ENCODE measurements at regions not wholly inside any gene's neighbourhood (a gene's known extent, or its start where the extent isn't known, plus 50 kb on each side); places are given as distances from the start of the nearest gene placed in this dataset.
"Not testable (repeated sequence)": the region's sequence is repeated elsewhere in the genome, so short reads cannot be mapped to it uniquely, and the experiment has no call there.

DNA sequence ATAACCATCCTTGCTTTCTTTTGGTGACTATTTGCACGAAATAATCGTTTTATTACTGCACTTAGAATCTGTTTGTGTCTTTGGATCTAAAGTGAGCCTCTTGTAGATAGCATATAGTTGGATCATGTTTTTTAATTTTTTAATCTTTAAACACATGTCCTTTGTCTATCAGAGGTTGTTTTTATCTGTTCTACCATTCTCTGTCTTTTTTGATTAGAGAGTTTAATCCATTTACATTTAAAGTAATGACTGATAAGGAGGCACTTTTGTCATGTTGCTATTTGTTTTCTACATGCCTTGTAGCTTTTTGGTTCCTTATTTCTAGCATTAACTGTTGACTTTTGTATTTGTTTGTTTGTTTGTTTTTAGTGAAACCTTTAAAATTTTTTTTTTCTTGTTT is 506.2 kb upstream of the RGS6 start:
- Histone ChIP-seq H3K9me3 (ENCODE audit: control insufficient read depth in 1 of 2, low read length in 2 of 2) (no peaks in the 10 kb centered on the region), H3K27ac (ENCODE audit: low read depth, low read length) (no peak overlapping the region), H3K27me3 (ENCODE audit: insufficient read depth, low read length) (no peaks in the 10 kb centered on the region), H3K4me1 (ENCODE audit: insufficient read depth, low read length) (no peaks in the 10 kb centered on the region), H3K4me3 (ENCODE audit: low read length in 2 of 2) (no peak overlapping the region), H3K36me3 (ENCODE audit: insufficient read depth, low read length) (no peaks in the 10 kb centered on the region)
- CTCF ChIA-PET (ENCODE audit: partially characterized antibody): no interaction called here
- POLR2A ChIA-PET (ENCODE audit: partially characterized antibody): no interaction called here
- intact Hi-C loops (cut with micrococcal nuclease): no loop called here
- Mint-ChIP-seq H3K27me3 (no peaks in the 10 kb centered on the region), H3K4me1 (peaks cover 3 to 15% (median 9%) of the 10 kb centered on the region in 4 donors), H3K36me3 (peaks cover 51 to 53% of the 10 kb centered on the region in 2 donors), H3K9me3 (peaks cover 0 to 37% (median 30%) of the 10 kb centered on the region in 8 donors), H3K4me3 (no peak overlapping the region), H3K27ac (no peak overlapping the region)
- DNase-seq: no peak

DNA sequence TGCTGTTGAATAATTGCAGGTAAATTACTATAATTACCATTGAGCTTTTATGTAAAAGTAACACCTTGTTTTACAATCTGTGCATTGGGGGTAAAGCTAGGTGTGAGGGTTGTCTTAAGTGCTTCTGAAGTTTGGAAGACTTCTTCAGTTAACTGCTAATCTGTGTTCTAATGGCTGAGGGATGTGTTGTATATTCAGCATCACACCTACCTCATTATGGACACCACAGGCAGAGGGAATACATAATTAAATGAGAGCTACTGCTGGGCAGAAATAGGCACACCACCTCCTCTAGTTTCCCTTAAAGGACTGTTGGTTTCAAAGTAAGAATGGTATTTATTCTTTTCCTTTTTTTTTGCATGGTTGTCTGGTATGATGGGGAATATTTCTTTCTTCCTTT is 502.3 kb upstream of the RGS6 start:
- H3K27me3 ChIP-seq (ENCODE audit: insufficient read depth, low read length): no peaks in the 10 kb centered on the region
- no peaks in the 10 kb centered on the region for H3K27me3 Mint-ChIP-seq

DNA sequence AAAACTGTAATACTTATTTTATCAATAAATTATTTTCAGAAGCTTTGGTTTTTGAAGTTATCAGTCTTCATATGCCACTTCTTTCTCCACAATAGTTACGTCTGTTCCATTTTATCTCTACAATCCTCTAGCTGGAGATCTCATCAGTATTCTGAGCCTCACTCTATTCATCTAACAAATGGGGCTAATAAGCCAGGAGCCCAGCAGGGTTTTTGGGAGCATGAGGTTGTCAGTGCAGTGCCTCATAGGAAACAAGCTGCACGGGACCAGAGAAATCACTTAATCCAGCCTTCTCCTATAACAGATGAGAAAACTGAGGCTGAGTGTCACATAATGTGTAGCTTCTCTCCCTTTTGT is 501.9 kb upstream of the RGS6 start:
- ChIA-PET POLR2A (ENCODE audit: partially characterized antibody) (interaction anchor here (0.6 kb wide), 1 partner anchor 38 kb away, joined by 3 read pairs; no protein-coding TSS in a partner anchor), CTCF (ENCODE audit: partially characterized antibody) (interaction anchor here (1.1 kb wide), 1 partner anchor 19 kb away, joined by 3 read pairs; no protein-coding TSS in a partner anchor)
- H3K27ac Mint-ChIP-seq: no peak overlapping the region
- peaks cover 16 to 25% (median 19%) of the 10 kb centered on the region in 4 donors for H3K4me1 Mint-ChIP-seq
- H3K9me3 Mint-ChIP-seq: peaks cover 0 to 30% (median 15%) of the 10 kb centered on the region in 8 donors
- peaks cover 7% of the 10 kb centered on the region for H3K4me1 ChIP-seq (ENCODE audit: insufficient read depth, low read length)
- no peaks in the 10 kb centered on the region for H3K27me3 ChIP-seq (ENCODE audit: insufficient read depth, low read length)
- H3K36me3 Mint-ChIP-seq: peaks cover 29 to 33% of the 10 kb centered on the region in 2 donors
- no peak overlapping the region for H3K4me3 ChIP-seq (ENCODE audit: low read length in 2 of 2)
- no peaks in the 10 kb centered on the region for H3K27me3 Mint-ChIP-seq
- H3K36me3 ChIP-seq (ENCODE audit: insufficient read depth, low read length): no peaks in the 10 kb centered on the region
- H3K27ac ChIP-seq (ENCODE audit: low read depth, low read length): no peak overlapping the region
- intact Hi-C loops (cut with micrococcal nuclease): no loop called here
- no peak overlapping the region for H3K4me3 Mint-ChIP-seq
- DNase-seq: no peak
- no peaks in the 10 kb centered on the region for H3K9me3 ChIP-seq (ENCODE audit: control insufficient read depth in 1 of 2, low read length in 2 of 2)

More for the DNA sequence above, 502.3 kb upstream of the RGS6 start:
- Histone ChIP-seq H3K4me1 (ENCODE audit: insufficient read depth, low read length) (peaks cover 7% of the 10 kb centered on the region), H3K27ac (ENCODE audit: low read depth, low read length) (no peak overlapping the region), H3K36me3 (ENCODE audit: insufficient read depth, low read length) (no peaks in the 10 kb centered on the region), H3K4me3 (ENCODE audit: low read length in 2 of 2) (no peak overlapping the region), H3K9me3 (ENCODE audit: control insufficient read depth in 1 of 2, low read length in 2 of 2) (no peaks in the 10 kb centered on the region)
- peaks cover 0 to 30% (median 19%) of the 10 kb centered on the region in 8 donors for H3K9me3 Mint-ChIP-seq
- ChIA-PET CTCF (ENCODE audit: partially characterized antibody) (interaction anchor here (1.1 kb wide), 1 partner anchor 20 kb away, joined by 3 read pairs; no protein-coding TSS in a partner anchor), POLR2A (ENCODE audit: partially characterized antibody) (interaction anchor here (0.6 kb wide), 1 partner anchor 39 kb away, joined by 3 read pairs; no protein-coding TSS in a partner anchor)
- intact Hi-C loops (cut with micrococcal nuclease): no loop called here
- peaks cover 29 to 36% of the 10 kb centered on the region in 2 donors for H3K36me3 Mint-ChIP-seq
- no peak overlapping the region for H3K27ac Mint-ChIP-seq
- no peak overlapping the region for H3K4me3 Mint-ChIP-seq
- DNase-seq: no peak
- peaks cover 16 to 29% (median 19%) of the 10 kb centered on the region in 4 donors for H3K4me1 Mint-ChIP-seq

DNA sequence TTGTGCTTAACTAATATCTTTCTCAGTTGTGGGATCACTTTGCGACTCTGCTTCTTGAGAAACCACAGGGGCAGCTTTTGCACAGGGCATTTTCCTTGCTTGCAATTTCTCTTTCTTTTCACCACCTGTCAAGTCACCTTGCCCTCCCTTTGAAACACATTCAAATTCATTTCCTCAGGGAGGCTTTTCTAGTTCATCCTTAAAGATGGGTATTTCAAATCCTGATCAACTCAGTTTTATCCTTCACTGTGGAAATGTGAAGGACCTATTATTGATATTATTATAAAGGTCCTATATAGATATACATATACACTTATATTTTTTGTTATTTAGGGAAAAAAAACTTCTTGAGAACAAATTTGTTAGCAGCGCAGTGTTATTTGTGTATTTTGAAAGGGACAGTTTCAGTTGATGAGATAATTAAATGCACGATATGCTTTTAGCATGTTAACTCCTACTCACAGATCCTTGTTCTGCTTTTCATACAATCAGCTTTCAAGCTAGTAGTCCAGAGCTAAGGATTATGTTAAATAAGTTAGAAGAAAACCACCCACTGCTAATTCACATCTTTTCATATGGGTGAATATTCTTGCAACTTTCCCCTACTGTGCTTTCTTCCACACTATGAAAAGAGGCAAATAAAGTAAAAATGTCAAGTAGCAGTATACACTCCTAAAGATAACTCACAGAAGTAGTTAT is 501.4 kb upstream of the RGS6 start:
- Histone ChIP-seq H3K9me3 (ENCODE audit: control insufficient read depth in 1 of 2, low read length in 2 of 2) (no peaks in the 10 kb centered on the region), H3K4me3 (ENCODE audit: low read length in 2 of 2) (no peak overlapping the region), H3K4me1 (ENCODE audit: insufficient read depth, low read length) (peaks cover 7% of the 10 kb centered on the region), H3K27ac (ENCODE audit: low read depth, low read length) (no peak overlapping the region), H3K36me3 (ENCODE audit: insufficient read depth, low read length) (no peaks in the 10 kb centered on the region), H3K27me3 (ENCODE audit: insufficient read depth, low read length) (no peaks in the 10 kb centered on the region)
- Mint-ChIP-seq H3K4me3 (no peak overlapping the region), H3K36me3 (peaks cover 27 to 33% of the 10 kb centered on the region in 2 donors), H3K27ac (peak overlapping the region in 1 of 7 donors; percentile 19), H3K9me3 (peaks cover 0 to 24% (median 12%) of the 10 kb centered on the region in 8 donors), H3K27me3 (no peaks in the 10 kb centered on the region), H3K4me1 (peaks cover 16 to 23% (median 19%) of the 10 kb centered on the region in 4 donors)
- DNase-seq: no peak
- CTCF ChIA-PET (ENCODE audit: partially characterized antibody): interaction anchor here (1.1 kb wide), 1 partner anchor 19 kb away, joined by 3 read pairs; no protein-coding TSS in a partner anchor
- POLR2A ChIA-PET (ENCODE audit: partially characterized antibody): interaction anchor here (0.6 kb wide), 1 partner anchor 38 kb away, joined by 3 read pairs; no protein-coding TSS in a partner anchor
- intact Hi-C loops (cut with micrococcal nuclease): no loop called here

DNA sequence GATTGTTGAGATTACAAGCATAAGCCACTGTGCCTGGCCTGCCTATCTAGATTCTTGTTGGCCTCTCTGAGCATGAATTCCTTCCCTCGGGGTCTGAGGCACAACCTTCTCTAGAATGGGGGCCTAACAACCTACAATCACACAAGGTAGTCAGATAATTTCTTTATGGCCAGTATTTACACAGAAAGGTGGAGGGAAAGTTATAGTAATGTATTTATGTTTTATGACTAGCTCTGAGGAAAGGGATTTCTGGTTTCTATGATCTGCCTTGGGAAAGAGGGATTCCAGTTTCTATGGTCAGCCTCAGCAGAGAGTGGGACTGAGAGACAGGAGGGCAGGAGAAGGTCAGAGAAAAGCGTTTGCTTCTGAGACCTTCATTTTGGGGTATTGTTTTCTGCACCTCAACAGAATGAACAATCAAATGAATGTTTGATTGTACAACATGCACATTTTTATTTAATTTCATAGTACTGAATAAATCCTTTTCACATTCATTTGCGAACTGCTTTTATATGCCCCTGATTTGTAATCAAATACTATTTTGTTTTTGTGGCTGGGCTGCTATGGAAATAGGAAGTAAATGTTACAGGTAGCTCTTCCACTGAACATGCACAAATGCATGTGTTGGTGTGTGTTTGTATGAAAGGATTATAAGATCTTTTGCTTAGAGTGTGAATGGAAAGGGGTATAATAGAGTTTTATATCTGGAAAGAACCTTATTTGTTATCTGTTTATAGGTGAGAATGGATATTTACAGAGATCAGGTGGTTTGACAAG is 499.7 kb upstream of the RGS6 start:
- peak overlapping the region in 3 of 7 donors; percentile 14 to 69 (median 65) for H3K27ac Mint-ChIP-seq

DNA sequence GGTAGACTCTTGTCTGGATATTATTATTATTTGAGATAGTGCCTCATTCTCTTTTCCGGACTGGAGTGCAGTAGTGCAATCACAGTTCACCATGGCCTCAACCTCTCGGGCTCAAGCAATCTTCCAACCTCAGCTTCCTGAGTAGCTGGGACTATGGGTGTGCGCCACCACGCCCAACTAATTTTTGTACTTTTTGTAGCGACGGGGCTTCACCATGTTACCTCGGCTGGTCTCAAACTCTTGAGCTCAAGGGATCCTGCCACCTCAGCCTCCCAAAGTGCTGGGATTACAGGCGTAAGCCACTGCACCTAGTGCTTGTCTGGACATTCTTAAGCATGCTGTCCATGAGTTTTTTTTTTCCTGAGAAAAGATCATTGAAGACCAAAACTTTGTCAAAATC is 498.9 kb upstream of the RGS6 start:
- POLR2A ChIA-PET (ENCODE audit: partially characterized antibody): no interaction called here
- peaks cover 12 to 24% of the 10 kb centered on the region in 2 donors for H3K36me3 Mint-ChIP-seq
- no peak overlapping the region for H3K27ac ChIP-seq (ENCODE audit: low read depth, low read length)

More for the DNA sequence above, 499.7 kb upstream of the RGS6 start:
- Histone ChIP-seq H3K9me3 (ENCODE audit: control insufficient read depth in 1 of 2, low read length in 2 of 2) (no peaks in the 10 kb centered on the region), H3K36me3 (ENCODE audit: insufficient read depth, low read length) (no peaks in the 10 kb centered on the region), H3K4me3 (ENCODE audit: low read length in 2 of 2) (no peak overlapping the region), H3K27me3 (ENCODE audit: insufficient read depth, low read length) (no peaks in the 10 kb centered on the region), H3K27ac (ENCODE audit: low read depth, low read length) (no peak overlapping the region), H3K4me1 (ENCODE audit: insufficient read depth, low read length) (peaks cover 9% of the 10 kb centered on the region)
- Mint-ChIP-seq H3K4me3 (no peak overlapping the region), H3K27me3 (no peaks in the 10 kb centered on the region), H3K4me1 (peaks cover 15 to 23% (median 20%) of the 10 kb centered on the region in 4 donors), H3K36me3 (peaks cover 14 to 25% of the 10 kb centered on the region in 2 donors), H3K9me3 (peaks cover 0 to 9% (median 2%) of the 10 kb centered on the region in 8 donors)
- DNase-seq: peak in 1 of 5 donors; percentile 4
- ChIA-PET POLR2A (ENCODE audit: partially characterized antibody) (no interaction called here), CTCF (ENCODE audit: partially characterized antibody) (no interaction called here)
- intact Hi-C loops (cut with micrococcal nuclease): no loop called here

DNA sequence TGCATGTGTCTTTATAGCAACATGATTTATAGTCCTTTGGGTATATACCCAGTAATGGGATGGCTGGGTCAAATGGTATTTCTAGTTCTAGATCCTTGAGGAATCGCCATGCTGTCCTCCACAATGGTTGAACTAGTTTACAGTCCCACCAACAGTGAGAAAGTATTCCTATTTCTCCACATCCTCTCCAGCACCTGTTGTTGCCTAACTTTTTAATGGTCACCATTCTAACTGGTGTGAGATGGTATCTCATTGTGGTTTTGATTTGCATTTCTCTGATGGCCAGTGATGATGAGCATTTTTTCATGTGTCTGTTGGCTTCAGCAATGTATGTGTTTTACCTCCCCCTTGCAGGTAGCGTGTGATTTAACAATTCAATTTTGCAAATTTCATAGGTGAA is 496.6 kb upstream of the RGS6 start:
- H3K27ac Mint-ChIP-seq; H3K27ac ChIP-seq (ENCODE audit: low read depth, low read length); H3K9me3 ChIP-seq (ENCODE audit: control insufficient read depth in 1 of 2, low read length in 2 of 2); CTCF ChIA-PET (ENCODE audit: partially characterized antibody); H3K36me3 ChIP-seq (ENCODE audit: insufficient read depth, low read length); intact Hi-C loops (cut with micrococcal nuclease); H3K4me3 ChIP-seq (ENCODE audit: low read length in 2 of 2); H3K4me3 Mint-ChIP-seq; POLR2A ChIA-PET (ENCODE audit: partially characterized antibody); H3K27me3 Mint-ChIP-seq; H3K27me3 ChIP-seq (ENCODE audit: insufficient read depth, low read length); DNase-seq; H3K9me3 Mint-ChIP-seq: not testable (repeated sequence)
- Mint-ChIP-seq H3K36me3 (peaks cover 17 to 30% of the 10 kb centered on the region in 2 donors), H3K4me1 (peaks cover 18 to 33% (median 24%) of the 10 kb centered on the region in 4 donors)
- peaks cover 16% of the 10 kb centered on the region for H3K4me1 ChIP-seq (ENCODE audit: insufficient read depth, low read length)

More for the DNA sequence above, 498.9 kb upstream of the RGS6 start:
- DNase-seq: no peak
- Mint-ChIP-seq H3K27ac (peak overlapping the region in 1 of 7 donors; percentile 28), H3K27me3 (no peaks in the 10 kb centered on the region), H3K9me3 (peaks cover 0 to 6% (median 0%) of the 10 kb centered on the region in 8 donors), H3K4me1 (peaks cover 20 to 28% (median 24%) of the 10 kb centered on the region in 4 donors), H3K4me3 (no peak overlapping the region)
- CTCF ChIA-PET (ENCODE audit: partially characterized antibody): no interaction called here
- no peaks in the 10 kb centered on the region for H3K9me3 ChIP-seq (ENCODE audit: control insufficient read depth in 1 of 2, low read length in 2 of 2)
- intact Hi-C loops (cut with micrococcal nuclease): no loop called here
- no peaks in the 10 kb centered on the region for H3K36me3 ChIP-seq (ENCODE audit: insufficient read depth, low read length)
- peaks cover 16% of the 10 kb centered on the region for H3K4me1 ChIP-seq (ENCODE audit: insufficient read depth, low read length)
- no peak overlapping the region for H3K4me3 ChIP-seq (ENCODE audit: low read length in 2 of 2)
- H3K27me3 ChIP-seq (ENCODE audit: insufficient read depth, low read length): no peaks in the 10 kb centered on the region

Measured in CD4-positive, alpha-beta memory T cell (primary cell).